Islet precursor cell (in vitro differentiated cells): ENCODE measurements at regions not wholly inside any gene's neighbourhood (a gene's known extent, or its start where the extent isn't known, plus 50 kb on each side); places are given as distances from the start of the nearest gene placed in this dataset.

Source experiments
- DNase-seq: peaks from one replicate; pipeline ENCODE4 v3.0.0-alpha.2; 2018

DNA sequence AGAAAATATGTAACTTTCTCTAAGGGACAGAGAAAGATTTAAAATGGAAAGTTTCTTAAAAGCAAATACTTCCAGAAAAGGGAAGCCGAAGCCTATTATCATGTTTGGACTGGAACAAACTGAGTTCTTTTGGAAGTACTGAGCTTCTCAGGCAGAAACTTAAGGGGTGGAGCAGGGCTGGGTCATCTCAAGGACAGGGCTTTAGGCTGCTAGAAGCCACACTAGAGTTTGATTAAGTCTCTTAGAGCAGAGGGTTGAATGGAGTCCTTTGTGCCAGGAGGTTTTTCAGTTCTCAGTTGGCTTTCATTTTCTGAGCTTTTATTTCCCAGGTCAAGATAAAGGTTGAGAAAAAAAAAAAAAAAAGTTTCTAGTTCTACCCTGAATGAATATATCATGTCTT, 432.7 kb downstream of the SLITRK5 start:
- DNase-seq = no peak

DNA sequence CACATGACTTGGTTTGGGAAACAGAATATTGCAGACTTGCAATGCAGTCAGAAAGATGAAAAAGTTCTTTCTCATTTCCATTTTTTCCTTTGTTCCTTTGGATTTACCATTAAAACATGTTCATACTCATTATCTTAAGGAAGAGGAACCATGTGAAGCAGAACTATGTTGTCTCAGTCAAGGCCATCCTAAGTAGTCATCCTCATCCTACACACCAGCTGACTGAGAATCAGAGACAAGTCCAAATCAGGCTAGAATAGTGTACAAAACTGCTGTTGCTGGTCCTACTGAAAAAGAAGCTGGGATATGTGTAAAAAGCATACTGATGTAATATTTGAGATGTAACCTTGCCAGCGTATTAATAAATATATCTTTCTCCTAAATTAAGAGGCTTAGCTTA, 433.4 kb downstream of the SLITRK5 start:
- DNase-seq = no peak

DNA sequence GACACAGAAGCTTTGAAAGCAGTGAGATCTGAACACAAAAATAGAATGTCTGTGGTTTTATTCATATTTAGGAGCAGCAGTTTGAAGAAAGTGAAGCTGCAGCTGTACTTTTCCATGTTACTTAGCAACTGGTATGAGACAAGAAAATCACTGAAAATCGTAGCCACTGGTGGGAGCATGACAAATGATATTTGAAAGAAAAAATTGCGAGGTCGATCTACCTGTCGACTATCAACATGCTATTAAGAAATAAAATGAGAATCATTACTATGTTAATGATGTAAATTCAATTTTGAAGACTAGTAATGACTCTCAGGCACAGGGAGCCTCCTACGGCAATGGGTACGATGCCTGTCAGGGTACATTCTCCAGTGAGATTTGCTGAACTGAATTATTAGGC, 436.4 kb downstream of the SLITRK5 start:
- no peak for DNase-seq

DNA sequence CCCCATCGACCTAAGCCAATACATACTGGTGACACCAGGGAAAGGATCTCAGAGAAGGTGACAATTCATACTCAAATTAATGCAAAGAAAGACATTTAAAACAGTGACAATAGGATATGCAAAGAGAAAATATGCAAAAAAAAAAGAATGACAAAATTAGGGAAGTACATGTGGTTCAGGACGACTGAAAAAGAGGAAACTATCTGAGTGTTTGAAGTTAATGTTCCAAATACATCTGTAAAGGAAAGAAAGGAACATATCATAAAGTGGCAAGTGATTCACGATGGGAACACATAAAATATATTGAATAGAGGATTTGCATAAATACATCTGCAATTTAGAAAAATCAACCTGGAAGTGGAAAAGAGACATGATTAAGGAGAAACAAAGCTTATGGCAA, 441.4 kb downstream of the SLITRK5 start:
- no peak for DNase-seq

DNA sequence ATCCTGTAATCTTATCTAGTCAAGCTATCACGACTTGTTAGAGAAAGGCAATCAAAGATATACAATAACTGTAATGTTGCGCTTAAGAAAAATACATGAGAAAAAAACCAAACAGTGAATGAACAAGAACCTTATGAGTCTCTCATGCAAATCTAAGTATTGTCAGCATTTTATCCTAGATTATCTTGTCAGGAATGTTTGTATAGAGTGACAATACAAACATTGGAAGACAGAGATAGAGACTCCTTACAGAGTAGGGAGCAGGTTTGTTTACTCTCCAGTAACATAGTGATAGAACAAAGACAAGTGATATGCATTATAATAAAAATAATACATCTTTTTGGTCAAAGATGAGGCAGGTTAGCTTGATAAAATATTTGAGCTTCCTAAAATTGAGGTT, 444.8 kb downstream of the SLITRK5 start:
- DNase-seq = no peak

DNA sequence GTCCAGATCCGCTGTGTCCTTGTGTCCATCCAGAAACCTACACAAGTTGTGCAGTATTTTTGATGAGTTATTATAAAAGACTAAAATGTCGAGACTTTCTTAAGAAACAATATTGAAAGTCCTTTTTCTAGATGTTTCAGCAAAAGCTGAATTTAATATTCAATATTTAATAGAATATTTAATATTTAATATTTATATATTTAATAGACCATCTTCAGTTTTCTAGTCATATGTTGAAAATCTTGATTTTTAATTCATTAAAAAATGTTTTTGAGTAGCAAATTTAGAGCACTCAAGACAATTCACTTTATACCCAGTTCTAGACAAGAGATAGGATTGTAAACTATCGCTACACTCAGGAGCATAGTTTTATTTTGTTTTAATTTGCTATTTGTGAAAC, 447.8 kb downstream of the SLITRK5 start:
- no peak for DNase-seq

DNA sequence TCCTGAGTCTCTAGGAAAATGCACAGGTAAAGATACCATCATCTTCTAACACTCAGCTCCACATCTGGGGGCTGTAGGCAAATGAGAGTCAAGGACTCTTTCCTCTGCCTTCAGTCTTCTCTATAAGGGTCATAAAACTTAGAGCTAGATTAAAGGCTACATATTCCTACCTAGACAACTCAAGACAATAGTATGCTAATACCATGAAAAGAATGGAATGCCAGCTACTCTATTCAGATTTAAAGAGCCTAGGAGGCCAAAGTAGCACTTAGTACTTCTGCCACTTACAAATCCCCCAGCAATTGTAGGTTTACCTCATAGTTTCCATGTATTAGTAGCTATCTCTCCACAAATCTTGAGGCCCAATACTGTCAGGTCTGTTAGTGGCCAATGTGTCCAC, 453.0 kb downstream of the SLITRK5 start:
- no peak for DNase-seq

DNA sequence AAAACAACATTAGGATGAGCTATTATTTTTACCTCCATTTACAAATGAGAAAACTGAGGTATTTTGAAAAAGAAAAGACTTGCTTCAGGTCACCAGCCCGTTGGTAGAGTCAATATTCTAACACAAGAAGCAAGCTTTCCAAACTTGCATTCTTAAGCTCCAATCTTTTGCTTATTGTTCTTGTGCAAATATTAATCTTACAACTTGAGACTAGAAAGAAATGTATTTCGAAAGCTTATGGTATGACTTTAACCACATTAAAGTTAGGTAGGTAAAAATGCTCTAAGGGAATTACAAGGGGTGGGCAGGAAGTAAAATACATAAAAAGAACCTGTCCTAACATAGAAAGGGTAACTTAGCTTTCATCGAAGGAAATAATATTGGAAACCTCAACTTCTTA, 453.9 kb downstream of the SLITRK5 start:
- no peak for DNase-seq

DNA sequence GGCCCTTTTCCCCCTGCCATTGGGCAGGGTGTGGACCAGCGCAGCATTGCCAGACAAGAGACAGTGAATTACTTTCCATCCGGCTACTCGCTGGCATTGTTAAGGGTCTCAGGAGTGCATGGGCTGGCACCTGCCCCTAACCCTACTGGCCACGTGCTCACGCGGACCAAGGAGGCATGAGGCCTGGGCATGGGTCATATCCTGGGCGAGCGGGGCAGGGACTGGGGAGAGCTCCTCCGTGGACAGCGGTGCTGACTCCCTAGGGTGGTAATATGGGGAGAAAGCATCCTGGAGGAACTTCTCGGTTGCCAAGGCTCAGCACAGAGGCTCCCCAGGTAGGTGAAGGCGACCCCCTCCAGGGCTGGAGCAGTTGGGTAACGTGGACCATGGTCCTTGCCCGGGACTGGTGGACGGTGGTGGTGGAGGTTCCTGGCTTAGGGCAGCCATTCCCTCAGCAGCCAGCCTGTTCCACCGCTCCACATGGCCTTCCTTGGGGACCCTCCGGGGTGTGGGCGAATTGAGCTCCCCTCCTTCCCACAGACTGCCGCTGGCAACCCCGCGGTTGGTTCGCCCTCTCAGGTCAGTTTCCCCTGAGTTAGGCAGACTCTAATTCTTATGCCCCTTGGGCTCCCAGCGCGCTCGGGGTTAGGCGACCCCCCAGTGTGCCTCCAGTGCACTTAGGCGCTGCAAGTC, 465.1 kb downstream of the SLITRK5 start:
- no peak for DNase-seq

DNA sequence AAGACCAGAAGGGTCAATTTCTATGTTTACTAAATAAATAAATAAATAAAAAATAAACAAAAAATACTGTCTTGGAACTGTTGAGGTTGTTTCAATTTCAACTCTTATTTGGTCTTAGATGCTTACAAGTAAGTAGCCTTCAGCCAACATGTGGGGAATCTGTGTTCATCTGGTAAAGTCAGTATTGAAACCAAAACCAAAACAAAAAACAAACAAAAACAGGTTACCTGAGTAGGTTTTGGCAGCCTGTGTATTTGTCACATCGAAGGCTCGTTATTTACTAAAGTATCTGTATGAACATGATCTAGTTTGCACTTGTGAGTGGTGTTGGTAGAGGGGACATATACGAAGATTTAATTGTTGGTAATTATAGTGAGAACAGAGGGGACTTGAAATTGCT, 471.5 kb downstream of the SLITRK5 start:
- DNase-seq = no peak

DNA sequence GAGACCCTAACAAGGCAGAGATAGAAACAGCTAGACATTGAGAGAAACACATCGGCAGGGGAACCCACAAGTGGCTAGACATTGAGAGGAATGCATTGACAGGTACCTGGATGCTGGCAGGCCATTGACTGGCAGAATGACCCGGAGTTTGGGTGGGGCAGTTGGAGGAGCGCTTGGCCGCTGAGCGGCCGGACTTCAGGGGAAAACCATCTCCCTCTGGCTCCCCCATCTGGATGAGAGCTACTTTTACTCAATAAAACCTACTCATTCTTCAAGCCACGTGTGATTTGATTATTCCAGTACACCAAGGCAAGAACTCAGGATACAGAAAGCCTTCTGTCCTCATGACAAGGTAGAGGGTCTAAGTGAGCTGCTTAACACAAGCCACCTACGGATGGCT, 473.4 kb downstream of the SLITRK5 start:
- DNase-seq = no peak

DNA sequence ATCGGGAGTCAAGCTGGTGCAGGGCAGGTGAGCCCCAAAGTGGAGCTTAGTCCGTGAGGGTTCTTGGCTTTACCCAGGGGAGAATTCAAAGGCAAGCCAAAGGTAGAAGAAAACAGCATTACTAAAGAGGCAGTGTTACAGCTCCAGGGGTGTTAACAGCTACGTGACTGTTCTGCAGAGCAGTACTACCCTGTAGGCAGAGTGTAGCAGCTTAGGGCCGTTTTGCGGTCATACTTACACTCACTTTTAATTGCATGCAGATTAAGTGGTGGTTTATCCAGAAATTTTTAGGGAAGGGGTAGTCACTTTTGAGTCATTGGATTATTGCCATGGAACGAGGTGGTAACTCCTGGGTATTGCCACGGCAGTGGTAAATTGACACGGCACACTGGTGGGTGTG, 482.2 kb downstream of the SLITRK5 start:
- no peak for DNase-seq

DNA sequence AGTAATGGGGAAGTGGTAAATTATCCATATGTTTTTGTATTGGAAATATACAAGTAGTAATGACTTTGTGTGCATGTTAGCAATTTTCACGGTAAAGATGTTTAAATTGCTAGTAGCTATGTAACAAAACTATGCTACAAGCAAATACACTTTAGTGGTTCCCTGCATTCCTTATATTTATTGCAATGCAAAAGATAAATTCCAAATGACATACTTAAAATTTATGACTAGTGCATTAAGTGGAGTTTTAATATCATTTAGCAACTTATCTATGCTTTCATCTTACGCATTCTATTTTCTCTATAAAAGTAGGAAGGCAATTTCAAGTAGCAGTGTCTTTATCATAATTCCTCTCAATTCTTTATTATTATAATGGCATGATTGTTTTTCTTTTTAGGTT, 482.8 kb downstream of the SLITRK5 start:
- DNase-seq = no peak

DNA sequence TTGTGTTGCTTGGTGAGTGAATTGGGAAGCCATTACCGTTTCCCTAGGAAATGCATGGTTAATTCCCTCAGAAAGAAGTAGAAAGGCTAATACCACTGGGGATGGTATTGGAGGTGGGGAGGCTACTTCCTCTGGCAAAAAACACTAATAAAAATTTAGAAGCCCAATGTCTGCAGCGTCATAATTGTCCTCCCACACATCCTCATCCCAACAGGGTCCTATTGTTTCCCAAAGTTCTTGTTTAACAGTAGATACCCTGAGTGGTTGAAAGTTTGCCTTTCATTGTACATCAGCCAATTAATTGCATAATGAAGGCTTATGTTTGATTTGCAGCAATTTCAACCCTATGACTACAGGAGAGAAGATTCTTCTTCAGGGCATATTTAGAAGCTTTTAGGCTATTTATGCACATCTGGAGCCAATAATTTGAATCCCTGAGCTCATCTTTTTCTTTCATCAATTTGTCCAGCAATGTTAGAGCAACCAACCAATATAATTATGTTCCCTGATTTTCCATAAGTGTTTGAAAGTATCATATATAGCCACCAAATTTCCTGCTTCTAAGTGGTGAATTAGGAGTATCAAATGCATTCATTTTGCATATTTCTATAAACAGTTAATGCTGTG, 491.0 kb downstream of the SLITRK5 start:
- no peak for DNase-seq

DNA sequence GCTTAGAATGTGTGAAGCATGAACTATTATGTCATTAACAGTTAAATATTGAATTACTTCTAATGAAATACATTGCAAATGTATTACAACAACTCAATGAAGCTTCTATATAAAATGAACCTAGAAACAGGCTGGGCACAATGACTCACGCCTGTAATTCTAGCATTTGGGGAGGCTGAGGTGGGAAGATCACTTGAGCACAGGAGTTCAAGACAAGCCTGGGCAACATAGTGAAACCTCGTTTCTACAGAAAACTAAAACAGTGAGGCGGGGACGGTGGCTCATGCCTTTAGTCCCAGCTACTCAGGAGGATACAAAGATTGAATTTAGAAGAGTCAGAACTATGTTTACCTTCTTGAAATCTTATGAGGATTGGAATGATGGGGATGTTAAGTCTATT, 505.1 kb downstream of the SLITRK5 start:
- DNase-seq = no peak

DNA sequence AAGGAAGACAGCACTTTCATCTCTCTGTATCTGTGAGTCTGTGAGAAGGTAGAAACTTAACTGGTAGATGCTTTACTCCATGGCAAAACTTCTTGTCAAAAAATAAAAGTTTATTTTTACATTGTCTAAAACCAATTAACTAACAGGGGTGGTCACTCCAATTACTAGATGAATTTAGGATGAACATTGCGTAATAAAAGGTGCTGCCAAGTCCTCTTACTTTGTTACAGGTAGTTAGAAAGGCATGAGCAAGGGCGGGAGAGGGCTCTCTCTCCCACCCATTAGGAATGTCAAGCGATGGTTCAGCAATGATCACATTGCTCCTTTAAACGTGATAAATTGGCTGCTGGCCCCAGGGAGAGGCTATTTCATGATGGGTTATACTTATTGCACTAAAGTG, 512.3 kb downstream of the SLITRK5 start:
- DNase-seq = no peak

DNA sequence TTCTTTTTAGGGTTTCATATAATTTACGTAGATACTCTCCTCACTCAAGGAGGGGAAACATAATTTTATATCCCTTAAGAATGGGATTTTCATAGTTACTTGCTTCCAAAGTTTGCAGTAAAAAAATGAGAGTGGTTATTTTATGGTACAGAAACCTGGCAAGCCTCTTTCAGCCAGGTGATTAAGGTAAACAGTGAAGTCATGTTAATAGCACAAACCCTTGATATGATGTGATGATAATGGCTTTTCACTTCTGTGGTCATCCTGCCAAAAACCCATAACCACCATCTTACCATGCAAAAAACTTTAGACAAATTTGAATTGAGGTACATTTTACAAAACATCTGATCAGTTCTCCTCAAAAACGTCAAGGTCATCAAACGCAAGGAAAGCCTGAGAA, 517.8 kb downstream of the SLITRK5 start:
- no peak for DNase-seq

DNA sequence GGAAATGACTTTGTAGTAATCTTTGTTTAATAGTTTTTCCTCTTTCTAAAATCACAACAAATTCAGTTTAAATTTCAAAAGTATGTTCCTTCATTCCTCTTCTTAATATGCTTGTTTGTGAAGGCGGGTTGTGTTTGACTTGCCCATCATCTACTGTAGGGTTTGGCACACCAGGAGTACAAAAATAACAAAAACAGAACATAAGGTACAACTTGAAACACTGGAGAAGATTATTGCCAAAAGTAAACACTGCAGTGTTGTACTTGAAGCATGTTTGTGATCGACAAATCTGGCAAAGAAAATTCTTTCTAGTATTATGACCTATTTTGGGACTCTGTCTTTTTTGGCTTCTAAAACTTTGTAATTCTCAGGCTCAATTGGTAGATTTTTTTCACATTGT, 518.6 kb downstream of the SLITRK5 start:
- no peak for DNase-seq

DNA sequence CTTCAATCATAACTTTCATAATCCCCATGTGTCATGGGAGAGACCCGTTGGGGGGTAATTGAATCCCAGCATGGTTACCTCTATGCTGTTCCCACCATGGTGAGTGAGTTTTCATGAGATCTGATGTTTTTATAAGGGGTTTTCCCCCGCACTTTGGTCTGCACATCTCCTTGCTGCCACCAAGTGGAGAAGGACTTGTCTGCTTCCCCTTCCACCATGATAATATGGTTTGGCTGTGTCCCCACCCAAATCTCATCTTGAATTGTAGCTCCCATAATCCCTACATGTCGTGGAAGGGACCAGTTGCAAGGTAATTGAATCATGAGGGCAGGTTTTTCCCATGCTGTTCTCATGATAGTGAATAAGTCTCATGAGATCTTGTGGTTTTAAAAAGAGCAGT, 524.9 kb downstream of the SLITRK5 start:
- no peak for DNase-seq

DNA sequence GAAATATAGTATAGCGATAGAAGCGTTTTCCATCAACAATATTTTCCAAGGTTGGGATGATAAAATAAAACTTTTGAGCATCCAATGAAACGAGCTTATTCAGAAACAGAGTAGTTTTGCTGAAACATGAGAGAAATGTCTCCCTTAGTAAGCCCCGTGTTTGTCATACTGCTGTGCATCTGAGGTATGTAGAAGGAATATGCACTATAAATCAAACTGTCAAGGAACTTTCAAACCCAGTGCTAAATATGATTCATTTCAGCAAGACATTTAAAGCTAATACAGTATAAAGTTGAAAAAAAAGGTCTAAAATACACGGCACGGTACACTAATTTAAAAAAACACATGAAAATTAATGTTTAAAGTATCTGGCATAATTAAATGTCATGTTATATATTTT, 546.2 kb downstream of the SLITRK5 start:
- DNase-seq = no peak

DNA sequence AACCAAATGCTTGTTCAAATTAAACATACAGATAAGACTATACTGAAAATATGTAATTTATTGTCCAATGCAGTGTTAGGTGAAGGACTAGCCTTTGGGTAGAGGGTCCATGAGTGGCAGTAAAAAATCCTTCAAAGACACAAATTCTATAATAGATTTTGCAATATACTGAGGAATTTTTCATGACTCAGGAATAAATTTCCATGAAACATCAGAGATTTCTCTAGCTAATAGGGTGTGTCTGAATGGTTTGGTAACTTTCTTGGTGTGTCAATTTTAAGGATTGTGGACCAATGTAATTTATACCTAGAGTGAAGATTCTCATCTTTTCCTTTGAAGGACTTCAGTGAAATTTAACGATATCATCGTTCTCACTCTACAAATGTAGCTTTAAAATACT, 546.7 kb downstream of the SLITRK5 start:
- no peak for DNase-seq

DNA sequence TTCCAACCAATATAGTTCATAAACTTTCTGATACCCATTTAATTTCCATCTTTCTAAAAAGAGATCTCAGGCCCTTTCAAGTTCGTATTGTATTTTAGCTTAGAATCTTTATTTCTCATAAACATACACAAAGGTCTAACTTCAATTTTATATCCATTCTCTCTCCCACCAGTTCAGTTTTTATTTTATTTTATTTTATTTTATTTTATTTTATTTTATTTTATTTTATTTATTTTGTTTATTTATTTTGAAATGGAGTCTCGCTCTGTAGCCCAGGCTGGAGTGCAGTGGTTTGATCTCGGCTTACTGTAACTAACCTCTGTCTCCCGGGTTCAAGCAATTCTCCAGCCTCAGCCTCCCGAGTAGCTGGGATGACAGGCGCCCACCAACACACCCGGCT, 552.8 kb downstream of the SLITRK5 start:
- no peak for DNase-seq

DNA sequence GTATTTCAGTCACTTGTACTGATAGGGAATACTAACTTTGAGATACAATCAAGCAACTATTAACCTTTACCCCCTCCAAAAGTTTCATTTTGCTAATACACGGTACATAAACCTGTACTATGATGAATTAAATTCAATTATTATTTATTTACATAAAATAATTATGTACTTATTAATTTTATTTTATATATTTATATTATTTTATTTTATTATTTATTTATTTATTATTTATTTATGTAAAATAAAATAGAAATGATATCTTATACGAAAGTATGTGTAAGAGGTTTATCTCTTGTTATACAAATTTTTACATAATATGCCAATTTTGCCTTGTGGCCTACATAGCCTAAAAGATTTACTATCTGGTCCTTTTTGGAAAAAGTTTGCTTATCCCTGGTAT, 564.3 kb downstream of the SLITRK5 start:
- no peak for DNase-seq

DNA sequence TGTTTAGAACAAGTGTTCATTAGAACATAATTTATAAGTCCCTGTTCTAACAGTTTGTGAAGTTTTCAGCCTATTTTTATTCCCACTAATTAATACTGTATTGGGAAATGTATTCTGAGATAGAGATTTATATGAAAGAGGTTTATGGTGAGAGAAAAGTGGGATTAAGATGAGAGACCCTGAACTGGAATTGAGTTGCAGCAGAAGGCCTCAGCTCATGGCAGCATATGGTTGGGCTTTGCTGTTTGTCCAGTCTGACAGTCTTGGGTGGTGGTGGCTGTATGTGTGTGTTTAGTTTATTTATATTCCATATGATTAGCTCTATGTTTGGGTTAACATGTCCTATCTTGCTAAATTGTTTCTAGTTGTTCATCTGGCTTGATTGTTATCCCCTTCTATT, 575.1 kb downstream of the SLITRK5 start:
- no peak for DNase-seq

DNA sequence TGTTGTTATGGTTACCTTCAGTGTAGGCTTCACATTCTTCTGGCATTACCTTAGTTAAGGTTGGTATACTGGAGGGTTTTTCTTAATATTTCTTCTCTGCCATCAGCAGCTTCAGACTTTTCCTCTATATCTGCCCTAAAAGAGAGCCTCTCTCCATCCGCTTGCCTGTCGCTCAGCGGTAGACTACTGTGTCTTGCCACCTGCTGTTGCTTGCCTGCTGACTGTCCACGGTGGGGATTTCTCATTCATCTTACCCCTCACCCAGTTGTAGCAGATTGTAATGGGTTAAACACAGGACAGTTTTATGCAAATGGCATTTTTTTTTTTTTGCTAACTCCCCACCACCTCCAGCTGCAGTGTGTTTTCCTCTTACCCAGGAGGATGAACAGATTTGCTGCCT, 577.2 kb downstream of the SLITRK5 start:
- DNase-seq = no peak
